H1 (cell line): ENCODE measurements at regions not wholly inside any gene's neighbourhood (a gene's known extent, or its start where the extent isn't known, plus 50 kb on each side); places are given as distances from the start of the nearest gene placed in this dataset.

Source experiments
- CTCF ChIA-PET: fragments of 300-600 bp; sonication (Branson Sonifier 250); formaldehyde crosslinking; loops from one replicate; lab custom pipeline; 2021; ENCODE audit not compliant: partially characterized antibody; lab: Charles Lee
- POLR2A ChIA-PET: fragments of 300-600 bp; sonication (Branson Sonifier 250); formaldehyde crosslinking; loops from one replicate; lab custom pipeline; 2021; ENCODE audit warnings: inconsistent platforms; ENCODE audit not compliant: partially characterized antibody; lab: Charles Lee
- DNase-seq, 2 experiments: peaks; one replicate each; pipeline versions ENCODE4 v3.0.0 to v3.0.0-alpha.2; 2010 to 2022; ENCODE audit warnings: low spot score in 2 of 2, low read depth in 1 of 2, mixed read lengths in 1 of 2
- FAIRE-seq: peaks from 2 replicates; lab custom pipeline; 2011; peaks lifted over from hg19 to GRCh38; lab: Jason Lieb, UNC
- H2AFZ ChIP-seq: 2 replicates; pipeline ENCODE4 v1.8.1; 2012; ENCODE audit warnings: low read length, inconsistent platforms
- H2AK5ac ChIP-seq: 2 replicates; pipeline ENCODE4 v1.6.1; 2013; ENCODE audit warnings: low read depth, low read length
- H2BK120ac ChIP-seq: replicated peaks from 2 replicates; pipeline ENCODE3; 2013; ENCODE audit warnings: low read depth, low read length, inconsistent platforms
- H2BK12ac ChIP-seq: 2 replicates; pipeline ENCODE4 v1.6.1; 2013; ENCODE audit warnings: low read depth, low read length
- H2BK15ac ChIP-seq: 2 replicates; pipeline ENCODE4 v1.6.1; 2013; ENCODE audit warnings: low read length
- H2BK20ac ChIP-seq: 2 replicates; pipeline ENCODE4 v1.6.1; 2013; ENCODE audit warnings: low read length
- H2BK5ac ChIP-seq: 2 replicates; pipeline ENCODE4 v1.6.1; 2013; ENCODE audit warnings: low read depth, low read length
- H3K14ac ChIP-seq: 2 replicates; pipeline ENCODE4 v1.6.1; 2013; ENCODE audit warnings: inconsistent platforms; ENCODE audit not compliant: insufficient read length
- H3K18ac ChIP-seq: 2 replicates; pipeline ENCODE4 v1.6.1; 2013; ENCODE audit warnings: low read length; ENCODE audit errors: extremely low read depth
- H3K23ac ChIP-seq: 2 replicates; pipeline ENCODE4 v1.6.1; 2013; ENCODE audit warnings: inconsistent platforms; ENCODE audit not compliant: insufficient read length
- H3K23me2 ChIP-seq: 2 replicates; pipeline ENCODE4 v1.6.1; 2013; ENCODE audit warnings: low read depth, low read length
- H3K27ac ChIP-seq: 2 replicates; pipeline ENCODE4 v1.6.1; 2011; ENCODE audit warnings: low read depth, low read length, inconsistent platforms
- H3K27me3 ChIP-seq, 4 experiments: replicated peaks in 1 of 4; 1 replicate in 1 of 4; 2 replicates in 3 of 4; pipeline versions ENCODE4 v1.6.1 to v1.8.1; 2011 to 2013; ENCODE audit warnings: low read length in 3 of 4, mild to moderate bottlenecking in 3 of 4, inconsistent platforms in 2 of 4, mixed read lengths in 2 of 4, moderate library complexity in 1 of 4; ENCODE audit not compliant: control insufficient read depth in 3 of 4, insufficient read depth in 3 of 4; ENCODE audit errors: extremely low read depth in 1 of 4
- H3K36me3 ChIP-seq, 4 experiments: 2 replicates each; pipeline versions ENCODE4 v1.6.1 to v1.8.1; 2011 to 2013; ENCODE audit warnings: mild to moderate bottlenecking in 4 of 4, low read length in 3 of 4, moderate library complexity in 2 of 4, control low read depth in 1 of 4, inconsistent platforms in 1 of 4; ENCODE audit not compliant: insufficient read depth in 4 of 4, control insufficient read depth in 2 of 4
- H3K4ac ChIP-seq: replicated peaks from 2 replicates; pipeline ENCODE3; 2013; ENCODE audit warnings: low read length, low read depth, mixed read lengths, inconsistent platforms; ENCODE audit not compliant: insufficient read length
- H3K4me1 ChIP-seq, 4 experiments: replicated peaks in 1 of 4; 1 replicate in 1 of 4; 2 replicates in 3 of 4; pipeline versions ENCODE4 v1.6.1 to v1.8.1; 2011 to 2013; ENCODE audit warnings: low read length in 3 of 4, inconsistent platforms in 2 of 4, mixed read lengths in 1 of 4; ENCODE audit not compliant: insufficient read depth in 4 of 4, control insufficient read depth in 3 of 4
- H3K4me2 ChIP-seq, 2 experiments: 2 replicates each; pipeline versions ENCODE4 v1.6.1 to v1.8.1; 2011 to 2013; ENCODE audit warnings: low read depth in 2 of 2, low read length in 2 of 2, control low read depth in 1 of 2, inconsistent platforms in 1 of 2, mild to moderate bottlenecking in 1 of 2; ENCODE audit not compliant: insufficient read depth in 1 of 2
- H3K4me3 ChIP-seq, 4 experiments: fragments of 200-600, 300-600 bp in 1 of 4; sonication (generic), shearing (Covaris generic), sonication (Bioruptor Twin) in 1 of 4; 2 replicates each; pipeline versions ENCODE4 v1.5.1 to v1.8.1; 2011 to 2016; ENCODE audit warnings: low read length in 4 of 4, low read depth in 3 of 4, control low read depth in 2 of 4, inconsistent platforms in 2 of 4, mild to moderate bottlenecking in 2 of 4, mixed read lengths in 1 of 4, moderate library complexity in 1 of 4; ENCODE audit not compliant: insufficient read depth in 2 of 4; ENCODE audit errors: extremely low read depth in 1 of 4
- H3K56ac ChIP-seq: replicated peaks from 2 replicates; pipeline ENCODE3; 2013; ENCODE audit warnings: low read depth, mild to moderate bottlenecking, mixed read lengths, low read length, inconsistent platforms; ENCODE audit not compliant: insufficient read length
- H3K79me1 ChIP-seq: 2 replicates; pipeline ENCODE4 v1.6.1; 2013; ENCODE audit warnings: low read depth, low read length, control low read depth
- H3K79me2 ChIP-seq, 2 experiments: 2 replicates each; pipeline versions ENCODE4 v1.6.1 to v1.8.1; 2012 to 2013; ENCODE audit warnings: low read length in 2 of 2, mild to moderate bottlenecking in 2 of 2, inconsistent platforms in 1 of 2; ENCODE audit not compliant: insufficient read depth in 2 of 2, control insufficient read depth in 1 of 2
- H3K9ac ChIP-seq, 4 experiments: replicated peaks in 1 of 4; 1 replicate in 1 of 4; 2 replicates in 3 of 4; pipeline versions ENCODE4 v1.6.1 to v1.8.1; 2011 to 2013; ENCODE audit warnings: low read depth in 3 of 4, low read length in 3 of 4, control low read depth in 2 of 4, mild to moderate bottlenecking in 2 of 4, moderate library complexity in 2 of 4, inconsistent platforms in 1 of 4; ENCODE audit errors: extremely low read depth in 1 of 4
- H3K9me3 ChIP-seq, 2 experiments: 2 replicates each; pipeline versions ENCODE4 v1.6.1 to v1.8.1; 2012 to 2013; ENCODE audit warnings: mild to moderate bottlenecking in 2 of 2, moderate library complexity in 2 of 2, control low read depth in 1 of 2, inconsistent platforms in 1 of 2, low read depth in 1 of 2, low read length in 1 of 2, mixed read lengths in 1 of 2; ENCODE audit not compliant: insufficient read depth in 2 of 2
- H4K20me1 ChIP-seq, 2 experiments: replicated peaks in 1 of 2; 2 replicates each; pipeline versions ENCODE3 to v1.8.1; 2011 to 2013; ENCODE audit warnings: inconsistent platforms in 2 of 2, low read length in 2 of 2, mild to moderate bottlenecking in 1 of 2; ENCODE audit not compliant: insufficient read depth in 2 of 2, control insufficient read depth in 1 of 2
- H4K5ac ChIP-seq: 2 replicates; pipeline ENCODE4 v1.6.1; 2013; ENCODE audit warnings: low read length, low read depth, mixed read lengths, inconsistent platforms; ENCODE audit not compliant: insufficient read length
- H4K8ac ChIP-seq: 2 replicates; pipeline ENCODE4 v1.8.0; 2013; ENCODE audit warnings: mild to moderate bottlenecking, moderate library complexity, low read length, inconsistent platforms; ENCODE audit not compliant: insufficient read depth; ENCODE audit errors: extremely low read depth
- H4K91ac ChIP-seq: replicated peaks from 2 replicates; pipeline ENCODE3; 2013; ENCODE audit warnings: low read length, mixed read lengths, inconsistent platforms; ENCODE audit not compliant: insufficient read length
- BACH1 ChIP-seq: IDR thresholded peaks from 2 replicates; pipeline ENCODE4 v1.6.1; 2012; ENCODE audit warnings: low read length, improper control_type of control experiment
- FOSL1 ChIP-seq: IDR thresholded peaks from 2 replicates; pipeline ENCODE4 v1.6.1; 2011; ENCODE audit warnings: mild to moderate bottlenecking, low read depth, low read length, moderate library complexity; ENCODE audit not compliant: insufficient read depth
- PHF8 ChIP-seq: fragments of 200-600 bp; sonication (generic); conservative IDR thresholded peaks from 2 replicates; pipeline ENCODE4 v1.7.1; 2012; ENCODE audit warnings: low read depth, mild to moderate bottlenecking, inconsistent platforms, low read length, moderate library complexity
- POU5F1 ChIP-seq: IDR thresholded peaks from 2 replicates; pipeline ENCODE4 v1.6.1; 2011; ENCODE audit warnings: low read depth, mild to moderate bottlenecking, low read length, moderate library complexity
- WGBS, 2 experiments: shearing (Covaris generic) in 1 of 2; methylation state at CpG; one replicate each; pipeline versions ENCODE4 v1.1.6 to v1.1.7; 2013 to 2015; ENCODE audit warnings: low lambda C conversion rate in 2 of 2, mixed read lengths in 2 of 2, inconsistent platforms in 1 of 2, low coverage in 1 of 2, missing lambda C conversion rate in 1 of 2; ENCODE audit not compliant: insufficient replicate concordance in 2 of 2, insufficient coverage in 1 of 2, insufficient read length in 1 of 2; ENCODE audit errors: extremely low coverage in 1 of 2, missing lambda C conversion rate in 1 of 2; 5-methylcytosine and 5-hydroxymethylcytosine counted together
- TF ChIP-seq, protein P1 (sequence below), 3 experiments: IDR thresholded peaks; 1 replicate in 2 of 3; 2 replicates in 1 of 3; pipeline versions ENCODE4 v1.5.1 to v1.6.1; 2011; ENCODE audit warnings: low read length in 3 of 3, mild to moderate bottlenecking in 3 of 3, inconsistent platforms in 2 of 3, low read depth in 1 of 3, moderate library complexity in 1 of 3; ENCODE audit not compliant: insufficient read depth in 1 of 3; ENCODE audit errors: control extremely low read depth in 1 of 3
- TF ChIP-seq, protein P2 (sequence below): IDR thresholded peaks from 2 replicates; pipeline ENCODE4 v1.6.1; 2011; ENCODE audit warnings: low read length, improper control_type of control experiment

DNA sequence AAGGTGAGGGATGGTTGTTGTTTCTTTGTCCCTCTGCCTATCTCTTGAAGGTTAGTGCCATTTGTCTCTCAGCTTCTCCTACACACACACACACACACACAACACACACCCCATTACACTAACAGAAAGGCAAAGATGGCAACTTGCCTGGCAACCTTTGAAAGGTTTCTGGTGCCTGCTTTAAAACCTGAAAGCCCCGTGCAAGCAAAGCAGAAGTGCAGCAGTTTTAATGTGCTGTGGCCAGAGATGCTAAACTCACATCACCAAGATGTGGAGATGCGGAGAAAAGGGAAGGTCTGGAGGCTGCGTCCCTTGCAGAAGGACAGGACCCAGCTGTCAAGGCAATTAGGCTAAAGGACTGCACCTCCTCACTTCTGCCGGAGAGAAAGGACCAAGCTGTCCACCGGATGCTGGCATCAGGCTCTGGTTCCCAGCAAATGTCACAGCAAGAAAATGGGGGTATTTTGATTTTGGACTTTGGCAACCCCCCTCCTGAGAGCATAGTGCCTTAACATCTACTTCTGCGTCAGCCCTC, 196.4 kb downstream of the ARL4C start:
- H3K27me3 ChIP-seq: no peaks in the 10 kb centered on the region
- 85% methylated on average over 6 of the region's 6 CpGs; no CpG with 5 or more reads in 1 of the 2 experiments for WGBS, 2 experiments
- no peaks in the 10 kb centered on the region for H3K9me3 ChIP-seq
- no peak overlapping the region for H2BK15ac ChIP-seq
- TF ChIP-seq, protein P1, sequence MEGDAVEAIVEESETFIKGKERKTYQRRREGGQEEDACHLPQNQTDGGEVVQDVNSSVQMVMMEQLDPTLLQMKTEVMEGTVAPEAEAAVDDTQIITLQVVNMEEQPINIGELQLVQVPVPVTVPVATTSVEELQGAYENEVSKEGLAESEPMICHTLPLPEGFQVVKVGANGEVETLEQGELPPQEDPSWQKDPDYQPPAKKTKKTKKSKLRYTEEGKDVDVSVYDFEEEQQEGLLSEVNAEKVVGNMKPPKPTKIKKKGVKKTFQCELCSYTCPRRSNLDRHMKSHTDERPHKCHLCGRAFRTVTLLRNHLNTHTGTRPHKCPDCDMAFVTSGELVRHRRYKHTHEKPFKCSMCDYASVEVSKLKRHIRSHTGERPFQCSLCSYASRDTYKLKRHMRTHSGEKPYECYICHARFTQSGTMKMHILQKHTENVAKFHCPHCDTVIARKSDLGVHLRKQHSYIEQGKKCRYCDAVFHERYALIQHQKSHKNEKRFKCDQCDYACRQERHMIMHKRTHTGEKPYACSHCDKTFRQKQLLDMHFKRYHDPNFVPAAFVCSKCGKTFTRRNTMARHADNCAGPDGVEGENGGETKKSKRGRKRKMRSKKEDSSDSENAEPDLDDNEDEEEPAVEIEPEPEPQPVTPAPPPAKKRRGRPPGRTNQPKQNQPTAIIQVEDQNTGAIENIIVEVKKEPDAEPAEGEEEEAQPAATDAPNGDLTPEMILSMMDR (IDR thresholded peaks at IDR 0.05; ENCODE audit: control extremely low read depth in 1 of 3, insufficient read depth in 1 of 3, low read depth in 1 of 3, low read length in 3 of 3): no peak
- TF ChIP-seq, protein P2, sequence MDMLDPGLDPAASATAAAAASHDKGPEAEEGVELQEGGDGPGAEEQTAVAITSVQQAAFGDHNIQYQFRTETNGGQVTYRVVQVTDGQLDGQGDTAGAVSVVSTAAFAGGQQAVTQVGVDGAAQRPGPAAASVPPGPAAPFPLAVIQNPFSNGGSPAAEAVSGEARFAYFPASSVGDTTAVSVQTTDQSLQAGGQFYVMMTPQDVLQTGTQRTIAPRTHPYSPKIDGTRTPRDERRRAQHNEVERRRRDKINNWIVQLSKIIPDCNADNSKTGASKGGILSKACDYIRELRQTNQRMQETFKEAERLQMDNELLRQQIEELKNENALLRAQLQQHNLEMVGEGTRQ: no peak
- TF ChIP-seq FOSL1 (no peak), PHF8 (no peak), POU5F1 (no peak), BACH1 (no peak)
- H2BK12ac ChIP-seq: no peak overlapping the region
- CTCF ChIA-PET: interaction anchor here (1.0 to 3.7 kb wide), 3 partner anchors 11 to 111 kb away, joined by 3 to 14 read pairs (median 3); no protein-coding TSS in a partner anchor
- H2BK20ac ChIP-seq: no peak overlapping the region
- no peaks in the 10 kb centered on the region for H3K79me1 ChIP-seq
- peaks cover 0 to 8% (median 4%) of the 10 kb centered on the region in 4 experiments; a peak in 3 of 7 replicates for H3K4me1 ChIP-seq
- H2BK5ac ChIP-seq: no peak overlapping the region
- H3K36me3 ChIP-seq: no peaks in the 10 kb centered on the region; a peak in 1 of 8 replicates
- H3K14ac ChIP-seq: no peak overlapping the region
- no peak overlapping the region for H3K27ac ChIP-seq
- no peak overlapping the region for H2AFZ ChIP-seq
- no peak overlapping the region for H3K9ac ChIP-seq
- H3K4me3 ChIP-seq: no peak overlapping the region
- FAIRE-seq (no peak), DNase-seq (no peak)
- H4K91ac ChIP-seq: no peak overlapping the region
- POLR2A ChIA-PET: interaction anchor here (0.5 kb wide), 1 partner anchor 206 kb away, joined by 3 read pairs; no protein-coding TSS in a partner anchor
- H3K4me2 ChIP-seq: no peak overlapping the region
- H3K18ac ChIP-seq: no peak overlapping the region; the same call in 1 of the 2 replicates
- no peak overlapping the region for H4K8ac ChIP-seq
- no peak overlapping the region for H2BK120ac ChIP-seq
- no peak overlapping the region for H4K5ac ChIP-seq
- H3K79me2 ChIP-seq: no peaks in the 10 kb centered on the region
- H4K20me1 ChIP-seq: no peaks in the 10 kb centered on the region
- no peak overlapping the region for H3K4ac ChIP-seq
- H2AK5ac ChIP-seq: no peak overlapping the region
- no peaks in the 10 kb centered on the region for H3K23me2 ChIP-seq
- H3K56ac ChIP-seq: no peak overlapping the region
- H3K23ac ChIP-seq: no peak overlapping the region
